ENCODE measurements at regions not wholly inside any gene's neighbourhood (a gene's known extent, or its start where the extent isn't known, plus 50 kb on each side); places are given as distances from the start of the nearest gene placed in this dataset.

GRCh38 chr4:106652095-106652494, 283.5 kb upstream of the GIMD1 start:
- TF ChIP-seq CTCF (IDR thresholded peaks at IDR 0.05) (no peak), ZFX (IDR thresholded peaks at IDR 0.05; ENCODE audit: borderline replicate concordance) (no peak)
